ENCODE measurements at regions not wholly inside any gene's neighbourhood (a gene's known extent, or its start where the extent isn't known, plus 50 kb on each side); places are given as distances from the start of the nearest gene placed in this dataset.

DNA sequence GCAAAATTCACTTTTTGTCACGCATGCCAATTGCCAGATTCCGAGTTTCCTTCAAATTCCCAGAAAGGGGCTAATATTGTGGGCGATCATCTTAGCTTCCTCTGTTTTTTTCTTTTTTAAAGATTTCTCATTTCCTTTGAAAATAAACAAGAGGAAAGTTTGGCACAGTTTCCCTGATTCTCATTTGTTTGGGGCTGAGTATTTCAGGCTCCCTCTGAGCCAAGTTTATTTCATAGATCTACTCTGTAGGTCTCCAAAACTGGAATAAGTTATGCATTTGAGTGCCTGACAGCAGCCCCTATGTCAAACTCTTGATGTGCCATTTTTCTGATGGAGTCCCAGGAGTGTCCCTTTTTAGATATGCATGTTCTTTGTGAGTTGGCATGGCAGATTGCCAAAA, 1297.2 kb upstream of the WWC1 start:
- no peak overlapping the region for H3K27ac Mint-ChIP-seq

DNA sequence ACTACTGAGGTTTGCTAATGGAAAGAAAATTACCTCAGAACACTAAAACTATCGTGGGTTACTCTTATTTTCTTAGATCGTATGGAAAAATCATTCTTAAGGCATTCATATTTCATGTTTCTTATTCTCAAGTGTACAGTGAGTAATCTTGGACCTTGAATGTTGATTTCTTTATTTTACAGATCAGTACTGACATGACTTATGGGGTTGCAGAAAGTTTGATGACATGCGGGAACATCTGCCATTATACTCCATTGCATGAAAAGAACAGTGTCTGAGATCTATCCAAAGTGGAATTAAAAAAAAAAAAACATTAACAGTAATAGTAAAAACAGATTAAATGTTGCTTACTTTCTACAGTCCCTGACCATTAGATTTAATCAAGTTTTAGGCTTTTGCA, 1290.2 kb upstream of the WWC1 start:
- Mint-ChIP-seq H3K4me3 (no peak overlapping the region), H3K27ac (no peak overlapping the region), H3K4me1 (ENCODE audit: low read depth) (no peaks in the 10 kb centered on the region), H3K36me3 (ENCODE audit: low read depth) (no peaks in the 10 kb centered on the region), H3K9me3 (peaks cover 24% of the 10 kb centered on the region), H3K27me3 (ENCODE audit: low read depth) (no peaks in the 10 kb centered on the region)
- no peak for DNase-seq (ENCODE audit: low spot score)

More for the DNA sequence above, 1297.2 kb upstream of the WWC1 start:
- H3K36me3 Mint-ChIP-seq (ENCODE audit: low read depth) = no peaks in the 10 kb centered on the region
- no peaks in the 10 kb centered on the region for H3K27me3 Mint-ChIP-seq (ENCODE audit: low read depth)
- peaks cover 23% of the 10 kb centered on the region for H3K9me3 Mint-ChIP-seq
- no peak overlapping the region for H3K4me3 Mint-ChIP-seq
- no peak for DNase-seq (ENCODE audit: low spot score)
- H3K4me1 Mint-ChIP-seq (ENCODE audit: low read depth) = no peaks in the 10 kb centered on the region

DNA sequence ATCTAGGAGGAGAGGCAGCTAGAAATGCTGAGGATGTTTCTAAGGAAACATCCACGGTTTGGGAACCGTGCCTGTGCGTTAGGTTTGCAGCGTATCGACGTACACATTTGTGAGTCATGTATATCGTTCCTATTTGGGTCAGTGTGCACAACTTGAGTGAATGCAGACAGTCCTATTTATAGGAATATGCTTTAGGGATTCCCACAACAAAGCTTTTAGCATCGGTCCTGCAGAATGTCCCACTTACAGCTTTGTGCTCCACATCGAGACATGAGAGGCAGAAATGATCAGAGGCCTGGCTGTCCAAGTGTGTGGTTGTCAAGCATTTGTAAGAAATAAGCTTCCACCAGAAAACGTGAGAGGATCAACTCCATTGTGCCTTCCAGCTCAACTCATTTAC, 1282.7 kb upstream of the WWC1 start:
- Mint-ChIP-seq H3K4me1 (ENCODE audit: low read depth) (no peaks in the 10 kb centered on the region), H3K9me3 (peaks cover 21% of the 10 kb centered on the region), H3K36me3 (ENCODE audit: low read depth) (no peaks in the 10 kb centered on the region), H3K27me3 (ENCODE audit: low read depth) (no peaks in the 10 kb centered on the region), H3K27ac (no peak overlapping the region), H3K4me3 (no peak overlapping the region)
- DNase-seq (ENCODE audit: low spot score) = no peak

DNA sequence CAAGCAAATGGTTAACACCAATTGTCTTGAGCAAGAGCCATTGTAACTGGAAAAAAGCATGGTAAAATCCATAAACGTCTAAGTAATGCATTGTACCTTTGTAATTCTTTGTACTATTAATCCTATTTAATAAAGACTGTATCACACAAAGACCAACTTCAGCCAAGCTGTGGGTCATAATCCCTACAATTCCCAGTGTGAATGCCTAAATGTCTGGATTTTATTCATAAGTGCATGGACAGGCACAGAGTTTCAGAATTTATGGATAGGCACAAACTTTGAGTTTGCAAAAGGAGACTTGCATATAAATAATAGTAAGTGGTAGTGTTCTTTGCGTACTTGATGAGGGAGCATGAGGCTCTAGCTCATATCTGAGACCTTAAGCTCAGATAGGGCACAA, 1280.2 kb upstream of the WWC1 start:
- no peaks in the 10 kb centered on the region for H3K36me3 Mint-ChIP-seq (ENCODE audit: low read depth)
- H3K4me3 Mint-ChIP-seq = no peak overlapping the region
- no peak for DNase-seq (ENCODE audit: low spot score)
- H3K27me3 Mint-ChIP-seq (ENCODE audit: low read depth) = no peaks in the 10 kb centered on the region
- no peak overlapping the region for H3K27ac Mint-ChIP-seq
- H3K4me1 Mint-ChIP-seq (ENCODE audit: low read depth) = no peaks in the 10 kb centered on the region
- peaks cover 21% of the 10 kb centered on the region for H3K9me3 Mint-ChIP-seq

DNA sequence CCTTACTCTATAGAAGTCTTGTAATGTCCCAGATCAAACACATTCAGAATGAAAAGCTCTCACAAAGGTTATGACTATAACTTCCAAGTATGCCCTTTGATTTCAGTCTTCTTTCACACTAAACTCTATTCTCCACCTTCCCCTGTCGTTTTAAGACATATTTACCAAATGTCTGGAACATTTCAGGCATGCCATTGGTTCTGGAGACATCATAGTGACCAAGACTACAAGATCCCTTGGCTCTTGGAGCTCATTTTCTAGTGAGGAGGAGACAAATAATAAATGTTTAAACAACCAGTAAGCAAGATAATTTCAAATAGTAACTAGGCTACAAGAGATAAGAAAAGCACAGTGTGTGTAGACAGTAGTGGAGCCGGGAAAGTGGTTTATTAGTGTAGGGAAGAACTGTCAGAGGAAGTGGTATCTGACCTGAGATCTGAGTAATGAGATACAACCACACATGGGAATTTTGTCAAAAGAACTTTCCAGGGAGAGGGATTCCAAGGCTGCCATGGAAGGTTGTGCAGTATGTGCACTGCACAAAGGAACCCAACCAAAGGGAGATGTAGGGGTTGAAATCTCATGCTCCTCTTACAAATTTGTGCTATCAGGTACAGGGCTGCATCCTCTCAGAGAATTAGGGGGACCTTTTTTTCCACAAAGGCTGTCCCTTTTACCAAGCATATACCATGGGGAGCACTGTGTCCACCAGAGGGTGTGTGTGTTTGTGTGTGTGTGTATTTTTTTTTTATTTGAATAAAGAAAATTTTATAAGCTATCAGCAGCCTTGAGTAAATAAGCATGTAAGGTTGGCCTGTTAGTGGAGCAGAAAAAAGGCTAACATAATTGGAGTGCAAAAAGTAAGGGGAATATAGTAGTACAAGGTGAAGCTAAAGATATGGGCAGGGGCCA, 1279.1 kb upstream of the WWC1 start:
- Mint-ChIP-seq H3K27me3 (ENCODE audit: low read depth) (no peaks in the 10 kb centered on the region), H3K9me3 (peaks cover 24% of the 10 kb centered on the region), H3K36me3 (ENCODE audit: low read depth) (no peaks in the 10 kb centered on the region), H3K4me1 (ENCODE audit: low read depth) (no peaks in the 10 kb centered on the region), H3K27ac (no peak overlapping the region), H3K4me3 (no peak overlapping the region)
- DNase-seq (ENCODE audit: low spot score) = no peak

- no peak overlapping the region for H3K27ac Mint-ChIP-seq
- no peak overlapping the region for H3K4me3 Mint-ChIP-seq
- H3K9me3 Mint-ChIP-seq = peaks cover 21% of the 10 kb centered on the region
- H3K27me3 Mint-ChIP-seq (ENCODE audit: low read depth) = no peaks in the 10 kb centered on the region
- H3K4me1 Mint-ChIP-seq (ENCODE audit: low read depth) = no peaks in the 10 kb centered on the region
- DNase-seq (ENCODE audit: low spot score) = no peak
- no peaks in the 10 kb centered on the region for H3K36me3 Mint-ChIP-seq (ENCODE audit: low read depth)
Observed at GRCh38 chr5:167014401-167015056, 1276.9 kb upstream of the WWC1 start.

- no peaks in the 10 kb centered on the region for H3K36me3 Mint-ChIP-seq (ENCODE audit: low read depth)
- no peaks in the 10 kb centered on the region for H3K27me3 Mint-ChIP-seq (ENCODE audit: low read depth)
- H3K4me1 Mint-ChIP-seq (ENCODE audit: low read depth) = no peaks in the 10 kb centered on the region
- H3K27ac Mint-ChIP-seq = no peak overlapping the region
- H3K4me3 Mint-ChIP-seq = no peak overlapping the region
- no peak for DNase-seq (ENCODE audit: low spot score)
- peaks cover 11% of the 10 kb centered on the region for H3K9me3 Mint-ChIP-seq
Observed at GRCh38 chr5:167020418-167020817, 1271.0 kb upstream of the WWC1 start.

- no peak overlapping the region for H3K4me3 Mint-ChIP-seq
- H3K4me1 Mint-ChIP-seq (ENCODE audit: low read depth) = no peaks in the 10 kb centered on the region
- no peak overlapping the region for H3K27ac Mint-ChIP-seq
- H3K9me3 Mint-ChIP-seq = peaks cover 10% of the 10 kb centered on the region
- no peaks in the 10 kb centered on the region for H3K27me3 Mint-ChIP-seq (ENCODE audit: low read depth)
- no peak for DNase-seq (ENCODE audit: low spot score)
- no peaks in the 10 kb centered on the region for H3K36me3 Mint-ChIP-seq (ENCODE audit: low read depth)
Observed at GRCh38 chr5:167029488-167029887, 1262.0 kb upstream of the WWC1 start.

GRCh38 chr5:167030500-167031120, 1260.8 kb upstream of the WWC1 start:
- Mint-ChIP-seq H3K9me3 (peaks cover 10% of the 10 kb centered on the region), H3K27ac (no peak overlapping the region), H3K4me1 (ENCODE audit: low read depth) (no peaks in the 10 kb centered on the region), H3K36me3 (ENCODE audit: low read depth) (no peaks in the 10 kb centered on the region), H3K4me3 (no peak overlapping the region), H3K27me3 (ENCODE audit: low read depth) (no peaks in the 10 kb centered on the region)
- DNase-seq (ENCODE audit: low spot score) = no peak

GRCh38 chr5:167036585-167036984, 1254.9 kb upstream of the WWC1 start:
- no peak for DNase-seq (ENCODE audit: low spot score)
- Mint-ChIP-seq H3K4me3 (no peak overlapping the region), H3K27ac (no peak overlapping the region), H3K4me1 (ENCODE audit: low read depth) (no peaks in the 10 kb centered on the region), H3K9me3 (peaks cover 3% of the 10 kb centered on the region), H3K36me3 (ENCODE audit: low read depth) (no peaks in the 10 kb centered on the region), H3K27me3 (ENCODE audit: low read depth) (no peaks in the 10 kb centered on the region)

GRCh38 chr5:167049043-167049663, 1242.3 kb upstream of the WWC1 start:
- Mint-ChIP-seq H3K4me3 (no peak overlapping the region), H3K9me3 (no peaks in the 10 kb centered on the region), H3K27me3 (ENCODE audit: low read depth) (no peaks in the 10 kb centered on the region), H3K4me1 (ENCODE audit: low read depth) (no peaks in the 10 kb centered on the region), H3K36me3 (ENCODE audit: low read depth) (no peaks in the 10 kb centered on the region), H3K27ac (no peak overlapping the region)
- DNase-seq (ENCODE audit: low spot score) = no peak

DNA sequence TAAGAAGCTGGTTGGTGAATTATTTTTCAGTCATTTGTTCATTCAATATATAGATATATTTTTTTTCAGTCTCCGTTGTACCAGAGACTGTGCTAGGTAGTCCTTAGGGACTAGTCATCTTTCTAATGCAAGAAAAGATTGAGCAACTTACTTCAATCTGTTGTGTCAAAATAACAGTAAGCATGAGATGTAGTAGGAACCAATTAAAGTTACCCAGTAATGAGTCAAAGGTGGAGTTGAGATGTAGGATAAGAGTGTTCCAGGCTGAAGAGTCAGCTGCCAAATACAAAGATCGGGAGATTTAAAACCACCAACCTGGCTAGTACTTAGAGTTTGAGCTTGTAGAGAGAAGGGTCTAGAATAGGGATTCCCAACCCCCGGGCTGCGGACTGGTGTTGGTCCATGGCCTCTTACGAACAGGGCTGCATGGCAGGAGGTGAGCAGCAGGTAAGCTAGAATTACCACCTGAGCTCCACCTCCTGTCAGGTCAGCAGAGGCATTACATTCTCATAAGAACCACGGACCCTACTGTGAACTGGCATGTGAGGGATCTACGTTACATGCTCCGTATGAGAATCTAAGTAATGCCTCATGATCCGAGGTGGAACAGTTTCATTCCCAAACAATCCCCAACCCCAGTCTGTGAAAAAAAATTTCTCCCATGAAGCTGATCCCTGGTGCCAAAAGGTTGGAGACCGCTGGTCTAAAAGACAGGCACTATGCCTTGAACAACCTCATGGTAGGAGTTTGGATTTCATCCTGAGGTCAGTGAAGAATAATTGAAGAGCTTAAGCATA, 1241.5 kb upstream of the WWC1 start:
- H3K27me3 Mint-ChIP-seq (ENCODE audit: low read depth) = no peaks in the 10 kb centered on the region
- no peak for DNase-seq (ENCODE audit: low spot score)
- no peaks in the 10 kb centered on the region for H3K36me3 Mint-ChIP-seq (ENCODE audit: low read depth)
- H3K27ac Mint-ChIP-seq = no peak overlapping the region
- H3K4me1 Mint-ChIP-seq (ENCODE audit: low read depth) = no peaks in the 10 kb centered on the region
- no peaks in the 10 kb centered on the region for H3K9me3 Mint-ChIP-seq
- no peak overlapping the region for H3K4me3 Mint-ChIP-seq

GRCh38 chr5:167050568-167051401, 1240.7 kb upstream of the WWC1 start:
- H3K4me1 Mint-ChIP-seq (ENCODE audit: low read depth) = no peaks in the 10 kb centered on the region
- H3K36me3 Mint-ChIP-seq (ENCODE audit: low read depth) = no peaks in the 10 kb centered on the region
- H3K27ac Mint-ChIP-seq = no peak overlapping the region
- H3K4me3 Mint-ChIP-seq = no peak overlapping the region
- no peaks in the 10 kb centered on the region for H3K9me3 Mint-ChIP-seq
- no peaks in the 10 kb centered on the region for H3K27me3 Mint-ChIP-seq (ENCODE audit: low read depth)
- DNase-seq (ENCODE audit: low spot score) = no peak
